ENCODE measurements at regions not wholly inside any gene's neighbourhood (a gene's known extent, or its start where the extent isn't known, plus 50 kb on each side); places are given as distances from the start of the nearest gene placed in this dataset.
"Not testable (repeated sequence)": the region's sequence is repeated elsewhere in the genome, so short reads cannot be mapped to it uniquely, and the experiment has no call there.

GRCh38 chr19:29006057-29006735 lies 206.8 kb downstream of the UQCRFS1 start:
- no peak for DNase-seq

- no peak for DNase-seq
These were observed 208.2 kb downstream of the UQCRFS1 start for GRCh38 chr19:29004796-29005195.

- DNase-seq, result no peak
These were observed 209.1 kb downstream of the UQCRFS1 start for GRCh38 chr19:29003641-29004409.

- no peak for DNase-seq
These were observed 210.6 kb downstream of the UQCRFS1 start for GRCh38 chr19:29002336-29002735.

GRCh38 chr19:29001597-29002245 lies 211.2 kb downstream of the UQCRFS1 start:
- DNase-seq, result no peak

- DNase-seq, result no peak
These were observed 211.8 kb downstream of the UQCRFS1 start for GRCh38 chr19:29001141-29001581.

GRCh38 chr19:28999724-29000433 lies 213.1 kb downstream of the UQCRFS1 start:
- DNase-seq, result no peak

- DNase-seq, result no peak
These were observed 214.0 kb downstream of the UQCRFS1 start for GRCh38 chr19:28998974-28999373.

GRCh38 chr19:28997866-28998265 lies 215.1 kb downstream of the UQCRFS1 start:
- DNase-seq, result not testable (repeated sequence)

GRCh38 chr19:28990522-28990921 lies 222.4 kb downstream of the UQCRFS1 start:
- DNase-seq, result no peak

GRCh38 chr19:28989739-28990138 lies 223.2 kb downstream of the UQCRFS1 start:
- DNase-seq, result no peak

- DNase-seq, result no peak
These were observed 224.9 kb downstream of the UQCRFS1 start for GRCh38 chr19:28988066-28988465.

GRCh38 chr19:28987177-28987576 lies 225.8 kb downstream of the UQCRFS1 start:
- DNase-seq, result no peak

- DNase-seq, result no peak
These were observed 227.8 kb downstream of the UQCRFS1 start for GRCh38 chr19:28985201-28985600.

GRCh38 chr19:28984315-28984714 lies 228.6 kb downstream of the UQCRFS1 start:
- no peak for DNase-seq

- no peak for DNase-seq
These were observed 229.5 kb downstream of the UQCRFS1 start for GRCh38 chr19:28983430-28983829.

- DNase-seq, result no peak
These were observed 231.0 kb downstream of the UQCRFS1 start for GRCh38 chr19:28981994-28982393.

- DNase-seq, result no peak
These were observed 231.4 kb downstream of the UQCRFS1 start for GRCh38 chr19:28981518-28981917.

- DNase-seq, result no peak
These were observed 232.6 kb downstream of the UQCRFS1 start for GRCh38 chr19:28980236-28980868.

GRCh38 chr19:28977826-28978225 lies 235.1 kb downstream of the UQCRFS1 start:
- no peak for DNase-seq

GRCh38 chr19:28972058-28972852 lies 240.7 kb downstream of the UQCRFS1 start:
- no peak for DNase-seq

- no peak for DNase-seq
These were observed 241.4 kb downstream of the UQCRFS1 start for GRCh38 chr19:28971513-28971912.
